PC-3 (cell line): ENCODE measurements at regions not wholly inside any gene's neighbourhood (a gene's known extent, or its start where the extent isn't known, plus 50 kb on each side); places are given as distances from the start of the nearest gene placed in this dataset.

Experiments
- ATAC-seq: fragments of 200-7000 bp; cut with Tn5 transposase; 2 replicates; pipeline ENCODE4 v1.9.1; 2020; ENCODE audit warnings: mild to moderate bottlenecking, moderate library complexity
- BruUV-seq: library from RNA; stranded (reverse); fragments of 400-500 nt; replicated peaks from 2 replicates; lab custom pipeline; 2021; lab: Mats Ljungman, UMichigan
- CTCF ChIA-PET: fragments of 300-600 bp; sonication (Branson Sonifier 250); formaldehyde crosslinking; loops from one replicate; lab custom pipeline; 2022; ENCODE audit warnings: antibody characterized with exemption; lab: Charles Lee
- POLR2A ChIA-PET: fragments of 300-600 bp; sonication (Branson Sonifier 250); formaldehyde crosslinking; loops from one replicate; lab custom pipeline; 2022; ENCODE audit warnings: antibody characterized with exemption; ENCODE audit not compliant: unreplicated experiment; lab: Charles Lee
- DNase-seq: peaks from one replicate; pipeline ENCODE4 v3.0.0-alpha.2; 2015
- H2AFZ ChIP-seq: fragments of 300-600 bp; sonication (generic); 2 replicates; pipeline ENCODE4 v1.6.0; 2016; ENCODE audit warnings: antibody characterized with exemption, low read length
- H3F3A ChIP-seq: fragments of 300-600 bp; sonication (generic); one replicate; pipeline ENCODE4 v1.6.0; 2017; ENCODE audit warnings: antibody characterized with exemption, low read length, control low read depth, mild to moderate bottlenecking; ENCODE audit not compliant: unreplicated experiment
- H3K27ac ChIP-seq: fragments of 300-600 bp; sonication (generic); 2 replicates; pipeline ENCODE4 v1.5.1; 2016; ENCODE audit warnings: mild to moderate bottlenecking, low read length
- H3K27me3 ChIP-seq: fragments of 300-600 bp; sonication (generic); 2 replicates; pipeline ENCODE4 v1.6.1; 2016; ENCODE audit warnings: low read length, mixed read lengths
- H3K36me3 ChIP-seq: fragments of 300-600 bp; sonication (generic); 2 replicates; pipeline ENCODE4 v1.6.1; 2016; ENCODE audit warnings: low read depth, mixed run types, low read length, mixed read lengths
- H3K4me1 ChIP-seq: fragments of 300-600 bp; sonication (generic); 2 replicates; pipeline ENCODE4 v1.5.1; 2016; ENCODE audit warnings: low read length; ENCODE audit not compliant: insufficient read depth
- H3K4me2 ChIP-seq: fragments of 300-600 bp; sonication (generic); 2 replicates; pipeline ENCODE4 v1.6.0; 2016; ENCODE audit warnings: low read length
- H3K4me3 ChIP-seq: fragments of 300-600 bp; sonication (generic); 2 replicates; pipeline ENCODE4 v1.5.1; 2016; ENCODE audit warnings: mild to moderate bottlenecking, low read length, mixed read lengths
- H3K79me2 ChIP-seq: fragments of 300-600 bp; sonication (generic); 2 replicates; pipeline ENCODE4 v1.6.1; 2017; ENCODE audit warnings: low read length, mixed read lengths
- H3K9ac ChIP-seq: fragments of 300-600 bp; sonication (generic); 2 replicates; pipeline ENCODE4 v1.6.0; 2016; ENCODE audit warnings: mild to moderate bottlenecking, low read length
- H3K9me2 ChIP-seq: fragments of 300-600 bp; sonication (generic); replicated peaks from 2 replicates; pipeline ENCODE4 v1.6.1; 2016; ENCODE audit warnings: mixed run types, low read length, mixed read lengths
- H3K9me3 ChIP-seq: fragments of 300-600 bp; sonication (generic); 2 replicates; pipeline ENCODE4 v1.6.1; 2016; ENCODE audit warnings: low read length, mixed read lengths
- H4K20me1 ChIP-seq: fragments of 300-600 bp; sonication (generic); 2 replicates; pipeline ENCODE4 v1.6.1; 2016; ENCODE audit warnings: low read length, mixed read lengths
- CTCF ChIP-seq: fragments of 300-600 bp; sonication (generic); conservative IDR thresholded peaks from 2 replicates; pipeline ENCODE4 v1.5.1; 2017; ENCODE audit warnings: antibody characterized with exemption, low read depth, mild to moderate bottlenecking, low read length
- EZH2 ChIP-seq: fragments of 300-600 bp; sonication (generic); IDR thresholded peaks from one replicate; pipeline ENCODE4 v1.6.1; 2017; ENCODE audit warnings: antibody characterized with exemption, mild to moderate bottlenecking, low read length; ENCODE audit not compliant: unreplicated experiment
- EZH2phosphoT487 ChIP-seq: fragments of 300-600 bp; sonication (generic); IDR thresholded peaks from 2 replicates; pipeline ENCODE4 v1.6.1; 2018; ENCODE audit warnings: mild to moderate bottlenecking, antibody characterized with exemption, low read length, borderline replicate concordance
- intact Hi-C: fragments of 100-400 bp; cut with micrococcal nuclease; formaldehyde crosslinking; loops from 2 replicates; pipeline ENCODE4 v1.9.0; 2023

GRCh38 chr5:17113174-17113958 lies 104.1 kb upstream of the BASP1 start:
- CTCF ChIA-PET, result no interaction called here
- POLR2A ChIA-PET, result no interaction called here
- H3K27ac ChIP-seq, result peak overlapping the region; percentile 58
- ATAC-seq (no peak), DNase-seq (peak; percentile 39)
- intact Hi-C loops, result no loop called here
- peak overlapping the region; percentile 5; the same call in 1 of the 2 replicates for H3K9ac ChIP-seq
- no peak overlapping the region for H3K4me3 ChIP-seq
- H3K4me2 ChIP-seq, result peak overlapping the region; percentile 68
- H3K36me3 ChIP-seq, result no peaks in the 10 kb centered on the region
- no peaks in the 10 kb centered on the region for H3F3A ChIP-seq
- H3K79me2 ChIP-seq, result no peaks in the 10 kb centered on the region
- no peaks in the 10 kb centered on the region for H3K9me2 ChIP-seq
- H3K4me1 ChIP-seq, result peaks cover 30% of the 10 kb centered on the region
- peak overlapping the region; percentile 33; the same call in 1 of the 2 replicates for H2AFZ ChIP-seq
- no peaks in the 10 kb centered on the region for H3K9me3 ChIP-seq
- TF ChIP-seq CTCF, result no peak
- no peak for TF ChIP-seq EZH2phosphoT487
- TF ChIP-seq EZH2, result no peak
- no peaks in the 10 kb centered on the region for H4K20me1 ChIP-seq
- H3K27me3 ChIP-seq, result no peaks in the 10 kb centered on the region
- BruUV-seq, result no TSS peak

DNA sequence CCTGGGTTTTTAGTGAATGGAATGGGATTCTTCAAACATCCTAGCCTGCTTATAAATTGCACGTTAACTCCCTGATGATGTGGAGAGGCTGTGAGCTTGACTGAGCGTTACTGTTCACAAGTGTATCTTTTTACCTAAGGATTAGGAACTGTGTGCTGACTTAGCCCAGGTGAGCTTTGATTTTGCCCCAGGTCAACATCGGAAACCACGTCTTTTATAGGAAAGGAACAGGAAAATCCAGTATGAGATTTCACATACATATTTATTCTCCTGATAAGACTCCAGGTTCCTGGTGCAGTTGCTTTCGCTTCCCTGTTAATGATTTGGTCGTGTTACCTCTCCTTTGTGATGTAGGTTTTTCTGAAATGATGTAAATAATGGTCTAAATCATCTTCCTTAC lies 103.2 kb upstream of the BASP1 start:
- intact Hi-C loops, result no loop called here
- Histone ChIP-seq H3K4me1 (peaks cover 37% of the 10 kb centered on the region), H3K27me3 (no peaks in the 10 kb centered on the region), H3K27ac (peak overlapping the region; percentile 58), H3K4me2 (peak overlapping the region; percentile 68), H3K9ac (peak overlapping the region; percentile 5; the same call in 1 of the 2 replicates), H3K9me3 (no peaks in the 10 kb centered on the region), H4K20me1 (no peaks in the 10 kb centered on the region), H3K36me3 (no peaks in the 10 kb centered on the region), H2AFZ (peak overlapping the region; percentile 33), H3F3A (no peaks in the 10 kb centered on the region), H3K79me2 (no peaks in the 10 kb centered on the region), H3K9me2 (no peaks in the 10 kb centered on the region), H3K4me3 (peak overlapping the region; percentile 34)
- DNase-seq (peak; percentile 96), ATAC-seq (no peak)
- BruUV-seq, result no TSS peak
- ChIA-PET CTCF (no interaction called here), POLR2A (no interaction called here)
- TF ChIP-seq EZH2, result no peak
- no peak for TF ChIP-seq EZH2phosphoT487
- no peak for TF ChIP-seq CTCF
